NCI-H1105 treated with DMSO at 0.1 percent for 48 hours (cell line): ENCODE measurements at regions not wholly inside any gene's neighbourhood (a gene's known extent, or its start where the extent isn't known, plus 50 kb on each side); places are given as distances from the start of the nearest gene placed in this dataset.

ENCODE experiments used
- DNase-seq: peaks from one replicate; lab custom pipeline; 2025; lab: John Stamatoyannopoulos, UW

- DNase-seq, result no peak
Measured at GRCh38 chr6:40973304-40973703, 65.7 kb downstream of the UNC5CL start.

- DNase-seq, result peak; percentile 47
Measured at GRCh38 chr6:40972814-40973213, 66.2 kb downstream of the UNC5CL start.

- DNase-seq, result no peak
Measured at GRCh38 chr6:40972190-40972589, 66.8 kb downstream of the UNC5CL start.

GRCh38 chr6:40968620-40969164, 70.3 kb downstream of the UNC5CL start:
- DNase-seq, result no peak

- no peak for DNase-seq
Measured at GRCh38 chr6:40966860-40967259, 72.2 kb downstream of the UNC5CL start.

GRCh38 chr6:40965046-40965445, 74.0 kb downstream of the UNC5CL start:
- no peak for DNase-seq

- DNase-seq, result no peak
Measured at GRCh38 chr6:40963019-40963418, 76.0 kb downstream of the UNC5CL start.

GRCh38 chr6:40962241-40962640, 76.8 kb downstream of the UNC5CL start:
- no peak for DNase-seq

- DNase-seq, result no peak
Measured at GRCh38 chr6:40961831-40962230, 77.2 kb downstream of the UNC5CL start.

- no peak for DNase-seq
Measured at GRCh38 chr6:40960742-40961430, 78.1 kb downstream of the UNC5CL start.

- DNase-seq, result no peak
Measured at GRCh38 chr6:40959781-40960327, 79.2 kb downstream of the UNC5CL start.

- DNase-seq, result no peak
Measured at GRCh38 chr6:40958738-40959137, 80.3 kb downstream of the UNC5CL start.

GRCh38 chr6:40957616-40958492, 81.2 kb downstream of the UNC5CL start:
- no peak for DNase-seq

GRCh38 chr6:40956936-40957335, 82.1 kb downstream of the UNC5CL start:
- DNase-seq, result no peak

- DNase-seq, result no peak
Measured at GRCh38 chr6:40955178-40955545, 83.9 kb downstream of the UNC5CL start.

GRCh38 chr6:40954446-40955177, 84.4 kb downstream of the UNC5CL start:
- no peak for DNase-seq

GRCh38 chr6:40953486-40953885, 85.5 kb downstream of the UNC5CL start:
- DNase-seq, result no peak

- DNase-seq, result no peak
Measured at GRCh38 chr6:40950986-40951698, 87.9 kb downstream of the UNC5CL start.

- DNase-seq, result no peak
Measured at GRCh38 chr6:40948570-40948969, 90.5 kb downstream of the UNC5CL start.

- no peak for DNase-seq
Measured at GRCh38 chr6:40947876-40948526, 91.0 kb downstream of the UNC5CL start.

GRCh38 chr6:40946738-40947301, 92.2 kb downstream of the UNC5CL start:
- DNase-seq, result no peak
